NCI-H226 (cell line): ENCODE measurements at regions not wholly inside any gene's neighbourhood (a gene's known extent, or its start where the extent isn't known, plus 50 kb on each side); places are given as distances from the start of the nearest gene placed in this dataset.

ENCODE experiments used
- DNase-seq: peaks from one replicate; pipeline ENCODE4 v3.0.0-alpha.2; 2015

DNA sequence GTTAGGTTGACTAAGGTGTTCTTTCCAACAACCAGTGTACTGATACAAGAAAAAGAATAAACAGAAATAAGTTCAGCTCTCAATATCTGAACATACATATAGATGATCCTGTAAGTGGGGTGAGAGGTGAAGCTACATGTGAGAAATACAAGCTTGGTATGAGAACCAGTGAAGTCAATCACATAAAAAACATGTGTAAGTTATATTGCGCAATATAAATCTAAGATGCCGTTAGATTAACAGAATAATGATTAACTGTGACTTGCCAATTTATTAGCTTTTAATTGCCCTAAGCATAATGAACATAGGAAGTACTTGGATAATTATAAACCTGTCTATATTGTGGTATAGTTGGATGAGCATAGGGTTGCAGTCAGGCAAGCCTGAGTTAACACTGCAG is 1597.1 kb upstream of the GOT2 start:
- no peak for DNase-seq

DNA sequence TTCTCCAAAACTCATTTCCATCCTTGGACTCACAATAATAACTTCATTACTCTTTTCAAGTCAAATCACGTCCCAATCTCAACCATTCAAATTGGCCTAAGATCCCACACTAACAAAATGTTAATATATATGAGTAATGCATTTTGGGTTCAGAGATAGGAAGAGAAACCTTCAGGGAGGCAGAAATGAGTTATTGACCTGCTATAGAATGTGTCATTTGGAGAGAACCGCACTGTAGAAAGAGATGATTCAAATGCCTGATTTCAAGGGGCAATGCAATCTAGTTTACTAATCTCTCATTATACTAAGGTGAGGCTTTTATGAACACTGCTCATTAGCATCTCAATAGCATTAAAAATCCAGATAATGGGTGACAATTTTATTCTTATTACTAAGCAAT is 1595.0 kb upstream of the GOT2 start:
- DNase-seq, result no peak

DNA sequence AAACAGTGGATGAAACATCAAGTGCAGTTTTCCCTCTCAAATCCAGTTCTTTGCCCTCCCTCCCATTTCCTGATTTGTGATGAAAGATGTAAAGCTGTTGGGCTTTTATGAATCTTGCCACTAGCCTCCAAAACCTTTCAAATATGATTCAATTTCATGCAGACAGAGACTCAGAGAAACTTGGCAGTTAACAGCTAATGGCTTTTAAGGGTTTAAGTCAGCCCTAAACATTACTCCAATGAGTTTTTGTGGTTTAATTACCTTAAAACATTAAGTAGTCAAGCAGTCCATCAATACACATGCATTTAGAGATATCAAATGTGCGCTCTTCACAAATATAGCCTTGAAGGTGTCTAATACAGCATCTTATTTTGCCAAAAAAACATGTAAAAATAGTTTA is 1594.0 kb upstream of the GOT2 start:
- DNase-seq, result no peak

DNA sequence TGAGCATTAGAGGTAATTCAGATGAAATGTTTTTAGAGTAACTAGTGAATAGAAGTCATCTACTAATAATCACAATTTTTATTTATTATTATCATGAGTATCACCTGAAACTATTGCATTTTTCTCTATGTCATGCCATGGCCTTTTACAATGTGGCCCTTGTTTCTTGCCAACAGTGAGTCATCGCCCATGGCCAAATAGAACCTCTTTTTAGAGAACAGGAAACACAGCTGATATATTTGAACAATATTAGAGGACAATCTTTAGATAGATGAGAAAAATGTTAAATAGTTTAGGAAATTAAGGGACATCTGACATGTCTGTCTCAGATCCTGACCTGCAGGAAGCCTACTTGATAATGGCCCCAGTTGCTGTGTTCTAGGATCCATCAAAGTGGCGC is 1584.4 kb upstream of the GOT2 start:
- no peak for DNase-seq

DNA sequence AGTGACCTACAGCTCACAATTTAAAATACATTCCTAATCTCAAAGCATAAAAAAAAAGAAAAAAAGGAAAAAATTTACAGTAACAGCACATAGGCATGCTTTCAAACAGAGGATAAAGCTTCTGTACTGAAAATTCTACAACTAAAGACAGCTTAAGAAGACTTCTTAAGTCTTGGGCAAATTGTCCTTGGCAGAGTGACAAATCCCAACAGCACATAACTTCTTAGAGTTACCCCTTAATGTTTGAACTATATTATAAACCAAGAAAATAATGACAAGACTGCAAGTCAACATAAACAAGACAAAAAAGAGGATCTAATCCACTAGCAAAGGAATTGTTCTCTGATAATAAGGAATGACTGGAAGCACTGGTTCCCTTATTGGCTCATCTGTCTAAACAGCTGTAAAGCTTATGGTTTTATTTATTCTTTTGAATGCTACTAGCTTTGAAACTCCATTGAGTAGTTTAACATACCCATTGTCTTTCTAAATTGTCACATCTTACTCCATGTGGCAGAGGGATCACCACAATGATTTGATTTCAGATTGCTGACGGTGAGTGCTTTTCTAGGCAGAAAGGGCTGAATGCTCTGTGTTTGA is 1576.8 kb upstream of the GOT2 start:
- DNase-seq, result no peak

DNA sequence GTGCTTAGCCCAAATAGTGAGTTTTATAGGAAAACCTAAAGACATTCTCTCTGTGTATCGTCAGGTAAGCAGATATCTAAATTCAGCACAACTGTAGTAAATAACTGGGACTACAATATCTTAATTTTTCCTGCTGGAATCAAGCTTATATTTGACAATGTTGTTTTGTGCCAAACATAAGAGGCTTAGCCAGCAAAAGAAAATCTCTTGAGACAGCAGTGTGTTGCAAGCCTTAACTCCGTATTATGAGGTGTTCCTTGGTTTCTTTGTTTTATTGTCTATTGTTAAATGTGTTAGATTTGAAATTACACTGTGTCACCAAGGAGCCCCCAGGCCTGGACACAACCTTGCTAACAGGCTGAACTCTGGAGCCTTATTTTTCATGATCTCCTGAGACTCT is 1570.6 kb upstream of the GOT2 start:
- DNase-seq, result no peak

DNA sequence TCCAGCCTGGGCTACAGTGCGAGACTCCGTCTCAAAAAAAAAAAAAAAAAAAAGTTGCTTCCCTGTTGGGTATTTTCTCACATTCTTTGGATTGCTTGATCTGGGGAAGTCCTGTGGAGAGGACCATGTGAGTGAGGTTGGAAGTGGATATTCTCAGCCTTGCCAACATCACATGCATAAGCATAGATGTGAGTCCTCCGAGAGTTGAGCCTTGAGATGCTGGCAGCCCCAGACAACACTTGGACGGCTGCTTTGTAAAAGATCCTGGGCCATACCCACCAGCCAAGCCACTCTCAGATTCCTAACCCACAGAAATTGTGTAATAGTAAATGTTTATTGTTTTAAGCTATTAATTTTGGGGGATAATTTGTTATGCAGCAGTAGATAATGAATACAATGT is 1570.0 kb upstream of the GOT2 start:
- no peak for DNase-seq

DNA sequence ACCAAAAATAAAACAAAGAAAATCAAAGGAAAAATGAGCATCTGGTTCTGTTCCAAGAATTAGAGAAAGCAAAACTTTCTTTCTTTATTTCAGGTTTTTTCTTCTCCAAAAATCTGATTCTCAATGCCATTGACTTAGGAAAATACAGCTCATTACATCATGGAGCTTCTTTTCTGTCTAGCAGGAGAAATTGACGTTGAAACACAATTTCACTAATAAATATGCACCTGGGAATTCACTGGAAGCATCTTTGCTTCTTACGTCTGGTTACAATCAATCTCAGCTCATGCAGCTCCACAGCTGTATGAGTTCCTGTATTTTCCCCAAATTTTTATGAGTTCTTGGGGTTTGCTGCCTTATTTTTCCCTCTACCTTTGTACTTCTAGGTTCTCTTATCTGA is 1568.6 kb upstream of the GOT2 start:
- no peak for DNase-seq

DNA sequence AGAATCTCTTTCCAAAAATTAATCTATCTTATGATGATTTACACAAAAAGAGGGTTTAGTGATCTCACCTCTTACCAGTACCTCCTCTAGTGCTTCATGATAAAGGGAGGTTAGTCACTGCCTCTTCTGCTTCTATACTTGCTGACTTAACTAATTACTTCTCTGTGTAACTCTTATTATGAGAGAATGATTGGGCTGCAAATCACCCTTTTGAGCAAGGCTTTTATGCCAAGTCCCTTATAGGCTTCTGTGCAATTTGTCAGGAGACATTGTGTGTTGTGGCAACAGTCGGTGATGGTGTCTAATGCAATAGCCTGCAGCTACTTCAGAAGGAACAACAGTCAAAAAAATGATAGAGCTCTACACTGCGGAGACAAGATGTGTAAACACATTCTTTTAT is 1568.1 kb upstream of the GOT2 start:
- no peak for DNase-seq

DNA sequence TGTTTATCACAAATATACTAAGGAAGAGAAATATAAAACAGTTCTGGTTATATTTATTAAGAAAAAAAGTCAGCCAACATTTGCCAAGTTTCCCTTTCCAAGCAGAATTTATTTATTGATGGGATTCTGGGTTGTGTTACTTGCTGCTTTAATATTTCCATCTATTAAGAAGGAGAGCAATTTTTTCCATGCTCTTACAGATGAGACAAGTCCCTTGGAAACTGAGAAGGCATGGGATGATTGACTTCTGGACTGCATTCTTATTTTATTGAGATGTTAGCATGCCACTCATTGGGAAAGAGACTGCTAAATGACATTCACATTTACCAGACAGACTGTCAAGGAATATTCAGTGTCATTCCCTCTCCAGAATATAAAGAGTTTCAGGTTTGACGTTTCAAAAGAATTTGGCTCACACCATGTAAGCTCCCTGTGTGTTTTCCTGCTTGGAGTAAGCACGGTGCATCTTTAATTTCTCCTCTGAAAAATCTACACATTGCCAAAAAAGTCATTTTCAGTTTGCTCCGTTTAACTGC is 1565.2 kb upstream of the GOT2 start:
- no peak for DNase-seq

DNA sequence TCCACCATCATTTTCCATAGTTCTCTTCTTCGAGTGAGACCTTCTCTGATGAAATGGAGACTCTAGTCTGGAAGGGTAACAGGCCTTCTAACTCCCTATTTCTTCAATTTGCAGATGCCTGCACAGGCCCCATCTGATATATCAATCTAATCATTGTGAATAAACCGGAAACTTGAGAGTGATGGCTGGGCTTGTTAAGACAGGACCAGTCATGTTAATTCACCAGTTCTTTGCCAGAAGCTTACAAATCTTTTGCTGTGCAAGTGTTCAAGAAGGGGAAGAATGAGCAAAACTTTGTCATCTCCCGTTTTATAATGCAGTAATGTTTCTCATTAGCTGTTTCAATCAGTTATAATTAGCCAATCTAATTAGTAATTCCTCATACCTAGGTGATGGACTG is 1561.3 kb upstream of the GOT2 start:
- no peak for DNase-seq

DNA sequence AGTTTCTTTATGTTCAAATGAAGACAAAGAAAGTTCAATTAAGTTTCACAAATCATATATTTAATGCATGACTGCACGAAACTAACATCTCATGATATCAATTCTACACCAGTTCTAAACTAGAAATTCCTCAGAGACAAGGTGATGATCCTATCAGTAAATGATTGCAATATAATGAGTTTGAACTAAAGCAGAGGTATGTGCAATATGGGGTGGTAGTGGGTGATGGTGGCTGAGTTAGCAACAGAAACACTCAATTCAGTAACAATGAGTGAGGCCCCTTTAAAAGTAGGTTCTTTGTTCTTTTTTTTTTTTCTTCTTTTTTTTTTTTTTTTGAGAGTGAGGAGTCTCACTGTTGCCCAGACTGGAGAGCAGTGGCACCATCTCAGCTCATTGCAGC is 1551.7 kb upstream of the GOT2 start:
- no peak for DNase-seq

DNA sequence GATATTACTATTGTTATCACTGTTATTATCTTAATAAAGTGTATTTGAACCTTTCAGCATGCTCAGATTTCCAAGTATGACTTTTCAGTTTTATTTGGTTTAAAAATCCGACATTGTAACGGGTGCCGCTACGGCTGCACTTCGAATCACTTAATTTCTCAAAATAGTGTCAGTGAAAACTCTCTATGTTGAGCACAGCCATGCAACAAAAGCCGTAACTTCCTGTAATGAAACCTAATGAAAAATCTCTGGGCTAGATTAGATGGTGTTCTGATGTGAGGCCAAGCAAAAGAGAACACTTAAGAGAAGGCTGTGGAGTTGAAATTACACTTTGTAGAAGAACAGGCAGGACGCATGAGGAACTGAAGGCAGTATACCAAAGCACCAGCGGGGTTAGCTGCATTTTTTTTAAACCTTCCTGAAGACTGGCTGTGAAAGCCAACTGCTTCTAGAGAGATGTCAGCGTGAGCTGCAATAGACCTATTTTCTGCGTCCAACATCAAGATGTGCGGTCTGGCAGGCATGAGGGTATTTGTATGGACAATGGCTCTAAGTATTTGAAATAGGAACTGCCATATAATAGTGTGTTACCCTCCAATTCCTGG is 1545.0 kb upstream of the GOT2 start:
- DNase-seq, result no peak

DNA sequence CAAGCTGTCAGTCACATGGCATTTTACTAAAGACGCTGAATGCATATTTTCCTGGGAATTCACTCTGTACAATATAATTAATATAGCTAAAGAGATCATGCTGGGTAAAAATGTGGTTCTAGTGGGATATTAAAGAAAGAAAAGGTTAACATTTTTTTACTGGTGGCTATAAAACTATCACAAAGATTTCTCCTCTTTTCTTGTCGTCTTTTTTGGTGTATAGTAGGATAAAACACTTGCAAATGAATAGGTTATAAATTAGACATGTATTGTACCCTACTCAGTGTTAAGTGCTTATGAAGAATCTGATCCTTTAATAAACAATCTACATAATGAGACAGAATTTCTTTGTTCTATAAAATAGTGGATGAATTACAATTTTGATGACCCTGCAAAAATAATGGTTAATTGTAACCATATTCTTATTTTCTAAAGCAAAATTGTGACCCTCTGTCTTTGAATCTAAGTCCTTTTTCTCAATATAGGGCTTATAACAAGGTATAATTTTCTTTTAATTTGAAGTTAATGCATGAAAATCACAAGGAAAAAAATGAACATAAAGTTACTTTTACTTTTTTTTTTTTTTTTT is 1540.4 kb upstream of the GOT2 start:
- DNase-seq, result no peak

DNA sequence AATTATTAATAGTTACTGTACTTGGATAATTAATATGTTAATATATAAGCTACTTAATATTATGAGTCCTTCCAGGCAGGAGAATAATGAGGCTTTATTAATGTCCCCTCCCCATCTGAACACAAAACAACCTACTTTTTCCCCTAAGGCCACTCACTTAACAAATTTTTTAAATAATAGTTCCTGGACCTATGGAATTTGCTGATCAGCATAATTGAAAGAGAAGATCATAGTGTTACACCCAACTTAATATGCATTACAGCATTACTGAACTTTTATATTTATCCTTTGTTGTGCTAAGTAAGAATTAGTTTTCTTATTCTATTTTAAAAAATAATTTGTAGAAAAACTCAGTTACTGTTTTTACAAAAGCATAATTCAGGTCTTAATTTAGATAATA is 1537.7 kb upstream of the GOT2 start:
- no peak for DNase-seq

DNA sequence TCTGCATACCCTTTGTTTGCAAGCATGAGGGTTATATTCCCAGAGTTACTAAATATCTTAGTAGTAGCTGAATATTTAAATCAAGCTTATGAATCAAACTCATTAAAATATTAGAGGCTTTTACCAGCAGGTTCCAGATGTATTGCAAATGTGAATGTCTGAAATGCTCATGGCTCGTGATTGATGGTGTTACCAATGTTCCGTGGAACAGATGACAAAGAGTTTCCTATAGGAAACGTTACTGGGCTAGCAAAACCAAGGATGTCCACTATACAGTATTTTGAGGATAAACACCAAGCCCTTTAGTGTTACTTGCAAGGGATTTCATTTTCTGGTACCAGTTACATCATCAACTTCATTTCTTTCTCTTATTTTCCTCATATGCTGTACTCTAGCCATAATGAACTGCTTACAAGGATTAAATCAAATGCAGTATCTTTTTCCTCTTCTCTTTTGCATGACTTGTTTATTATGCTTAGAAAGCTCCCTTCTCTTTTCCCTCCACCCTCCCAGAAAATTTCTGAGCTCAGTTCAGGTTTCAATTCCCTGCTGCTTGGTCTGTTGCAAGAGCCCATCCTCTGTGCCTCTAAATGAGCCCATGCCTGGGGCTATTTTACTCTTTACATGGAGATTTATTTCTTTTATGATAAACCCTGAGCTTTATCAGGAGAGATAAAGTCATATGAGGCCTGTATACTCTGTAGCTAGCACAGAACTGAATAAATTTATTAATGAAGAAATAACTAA is 1537.1 kb upstream of the GOT2 start:
- DNase-seq, result no peak

DNA sequence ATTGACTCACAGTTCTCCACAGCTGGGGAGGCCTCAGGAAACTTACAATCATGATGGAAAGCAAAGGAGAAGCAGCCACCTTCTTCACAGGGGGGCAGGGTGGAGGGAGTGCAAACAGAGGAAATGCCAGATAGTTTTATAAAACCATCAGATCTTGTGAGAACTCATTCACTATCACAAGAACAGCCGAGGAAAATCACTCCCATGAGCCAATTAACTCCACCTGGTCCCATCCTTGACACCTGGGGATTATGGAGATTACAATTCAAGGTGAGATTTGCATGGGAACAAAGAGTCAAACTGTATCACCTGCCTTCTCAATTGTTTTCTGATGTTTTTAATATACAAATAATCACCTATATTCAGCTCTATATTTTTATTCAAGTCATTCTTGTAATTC is 1527.3 kb upstream of the GOT2 start:
- DNase-seq, result no peak

DNA sequence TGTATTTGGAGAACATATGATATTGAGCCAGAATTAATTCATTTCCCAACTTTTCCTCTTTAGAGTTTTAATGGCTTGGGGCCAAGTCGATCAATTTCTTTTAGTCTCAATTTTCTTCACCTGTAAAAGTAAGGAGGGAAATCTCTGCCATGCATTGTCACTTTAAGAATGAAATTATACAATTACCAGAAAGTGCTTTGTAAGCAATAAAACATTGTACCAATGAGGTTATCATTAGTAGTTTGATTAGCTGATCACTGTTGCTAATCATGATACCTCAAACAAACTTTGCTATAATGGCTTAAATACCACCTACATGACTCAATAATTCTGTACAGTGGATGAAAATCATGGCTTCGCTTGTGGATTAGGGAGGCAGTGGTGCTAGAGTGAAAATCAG is 1525.8 kb upstream of the GOT2 start:
- DNase-seq, result no peak

DNA sequence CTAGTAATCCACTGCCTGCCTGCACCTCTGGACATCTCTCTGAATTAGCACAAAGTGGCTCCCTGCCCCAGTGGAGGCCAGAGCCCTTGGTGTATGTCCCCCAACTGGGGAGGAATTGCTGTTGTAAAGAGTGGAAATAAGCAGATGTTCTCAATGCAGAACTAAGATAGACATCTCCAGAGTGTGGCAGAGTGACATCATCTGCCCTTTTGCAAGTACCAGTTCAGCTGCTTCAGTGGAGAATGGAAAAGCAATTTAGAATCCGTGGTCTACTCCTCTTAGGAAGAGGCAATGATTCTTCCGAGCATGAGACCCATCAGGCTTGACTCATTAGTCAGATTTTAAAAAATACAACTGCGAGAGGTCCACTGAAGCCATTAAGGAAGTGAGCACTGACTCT is 1512.0 kb upstream of the GOT2 start:
- DNase-seq, result no peak

DNA sequence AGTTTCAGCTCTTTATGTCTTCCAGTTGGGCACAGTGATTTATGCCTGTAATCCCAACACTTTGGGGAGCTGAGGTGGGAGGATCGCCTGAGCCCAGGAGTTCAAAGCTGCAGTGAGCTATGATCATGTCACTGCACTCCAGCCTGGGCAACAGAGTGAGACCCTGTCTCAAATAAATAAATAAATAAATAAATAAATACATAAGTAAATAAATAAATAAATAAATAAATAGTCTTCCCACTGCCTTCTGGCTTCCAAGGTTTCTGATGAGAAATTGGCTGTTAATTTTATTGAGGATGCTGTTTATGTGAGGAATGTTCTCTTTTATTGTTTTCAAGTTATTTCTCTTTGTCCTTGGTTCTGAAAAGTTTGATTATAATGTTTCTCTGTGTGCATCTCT is 1507.6 kb upstream of the GOT2 start:
- no peak for DNase-seq

DNA sequence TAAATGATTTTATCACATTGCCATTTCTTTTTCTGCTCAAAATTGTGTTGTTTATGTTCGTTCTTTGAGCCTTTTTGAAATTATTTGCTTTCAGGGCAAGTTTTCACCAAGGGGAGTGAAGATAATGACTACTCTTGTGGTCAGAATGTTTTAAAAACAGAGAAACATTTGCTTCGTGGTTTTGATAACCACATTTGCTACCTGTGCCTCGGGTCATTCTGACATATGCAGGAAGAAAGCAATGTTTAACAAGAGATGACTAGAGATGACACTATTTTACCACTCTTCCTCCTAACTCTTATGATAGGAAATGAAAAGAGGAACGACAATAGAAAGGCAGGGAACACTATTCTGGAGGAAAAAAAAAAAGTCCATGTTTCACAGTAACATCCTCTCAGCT is 1496.5 kb upstream of the GOT2 start:
- DNase-seq, result no peak

DNA sequence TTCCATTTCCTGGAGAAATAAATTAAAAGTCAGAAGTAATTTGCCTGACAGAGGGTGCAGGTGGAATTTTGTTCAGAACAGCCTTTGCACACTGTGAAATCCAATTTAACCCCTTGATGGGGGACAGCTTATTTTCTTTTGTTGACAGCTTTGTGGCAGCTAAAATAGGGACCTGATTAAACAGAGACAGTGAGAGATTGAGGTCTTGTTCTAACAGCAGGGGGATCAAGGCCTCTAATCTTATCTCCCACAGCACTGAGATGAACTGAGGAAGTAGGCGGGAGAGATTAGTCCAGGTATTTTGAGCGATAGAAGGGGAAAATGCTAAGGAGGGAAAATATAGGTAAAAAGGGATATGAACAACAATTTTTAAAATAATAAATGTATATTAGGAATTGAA is 1491.4 kb upstream of the GOT2 start:
- no peak for DNase-seq

DNA sequence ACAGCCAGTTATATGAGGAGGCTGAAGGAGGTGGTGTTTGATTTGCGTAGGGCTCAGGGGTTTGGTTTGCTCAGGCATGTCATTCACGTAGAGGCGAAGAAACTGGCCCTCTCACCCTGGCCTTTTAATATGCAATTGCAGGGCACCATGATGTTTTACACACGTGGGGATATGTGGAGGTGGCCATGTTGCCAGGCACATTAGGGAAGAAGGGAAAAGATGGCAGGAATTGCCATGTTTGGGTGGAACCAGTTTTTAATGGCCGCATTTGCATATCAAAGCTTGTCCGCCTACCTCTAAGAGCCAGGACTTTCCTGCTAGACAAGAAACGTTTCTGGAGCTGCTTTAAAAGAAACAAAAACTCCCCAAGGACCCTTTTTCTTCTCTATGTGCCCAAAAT is 1483.7 kb upstream of the GOT2 start:
- DNase-seq, result no peak

DNA sequence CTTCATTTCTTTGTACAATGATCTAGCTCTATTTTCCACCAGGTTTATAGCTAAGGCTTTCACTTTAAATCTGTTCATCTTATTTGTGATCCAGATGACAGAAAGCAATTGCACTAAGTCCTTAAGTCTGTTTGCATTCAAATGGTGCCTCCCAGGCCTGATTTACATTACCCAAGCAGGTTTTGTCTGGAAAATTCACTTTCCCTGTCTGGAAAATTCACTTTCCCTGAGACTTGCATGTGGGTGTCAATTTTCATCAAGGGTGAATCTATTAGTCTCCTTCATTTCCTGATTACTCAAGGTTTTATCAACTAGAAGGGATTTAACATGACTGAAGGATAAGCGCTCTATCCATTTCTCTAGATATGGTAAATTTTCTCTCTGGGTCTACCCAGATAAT is 1480.2 kb upstream of the GOT2 start:
- DNase-seq, result no peak
